HL-60 (cell line): ENCODE measurements at regions not wholly inside any gene's neighbourhood (a gene's known extent, or its start where the extent isn't known, plus 50 kb on each side); places are given as distances from the start of the nearest gene placed in this dataset.

Source experiments
- GABPA ChIP-seq: IDR thresholded peaks from 2 replicates; pipeline ENCODE4 v1.6.1; 2012; ENCODE audit warnings: low read depth
- TF ChIP-seq, protein P1 (sequence below): IDR thresholded peaks from one replicate; pipeline ENCODE4 v1.5.1; 2011; ENCODE audit warnings: low read length, control low read depth, inconsistent platforms; ENCODE audit not compliant: insufficient read depth
- TF ChIP-seq, protein P2 (sequence below): IDR thresholded peaks from 2 replicates; pipeline ENCODE4 v1.6.1; 2012; ENCODE audit warnings: low read depth; ENCODE audit not compliant: insufficient replicate concordance

DNA sequence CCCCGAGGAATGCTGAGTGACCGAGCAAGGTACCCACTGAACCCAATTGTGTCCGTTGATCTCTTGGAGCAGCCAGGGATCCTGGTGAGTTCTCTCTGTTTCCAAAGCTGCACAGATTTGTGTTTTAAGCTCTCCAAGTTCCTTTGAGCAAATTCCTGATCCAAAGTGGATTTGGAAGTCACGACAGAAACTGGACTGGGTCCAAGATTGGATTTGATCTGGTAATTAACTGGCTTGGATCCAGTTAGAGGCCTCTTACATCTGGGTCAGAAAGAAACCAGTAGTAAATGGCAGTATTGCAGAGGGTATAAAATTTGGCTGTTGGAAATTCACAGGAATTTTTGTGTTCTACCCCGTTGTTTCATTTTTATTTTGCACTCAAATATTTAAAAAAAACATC lies 119.5 kb downstream of the PMP22 start:
- TF ChIP-seq, protein P1, sequence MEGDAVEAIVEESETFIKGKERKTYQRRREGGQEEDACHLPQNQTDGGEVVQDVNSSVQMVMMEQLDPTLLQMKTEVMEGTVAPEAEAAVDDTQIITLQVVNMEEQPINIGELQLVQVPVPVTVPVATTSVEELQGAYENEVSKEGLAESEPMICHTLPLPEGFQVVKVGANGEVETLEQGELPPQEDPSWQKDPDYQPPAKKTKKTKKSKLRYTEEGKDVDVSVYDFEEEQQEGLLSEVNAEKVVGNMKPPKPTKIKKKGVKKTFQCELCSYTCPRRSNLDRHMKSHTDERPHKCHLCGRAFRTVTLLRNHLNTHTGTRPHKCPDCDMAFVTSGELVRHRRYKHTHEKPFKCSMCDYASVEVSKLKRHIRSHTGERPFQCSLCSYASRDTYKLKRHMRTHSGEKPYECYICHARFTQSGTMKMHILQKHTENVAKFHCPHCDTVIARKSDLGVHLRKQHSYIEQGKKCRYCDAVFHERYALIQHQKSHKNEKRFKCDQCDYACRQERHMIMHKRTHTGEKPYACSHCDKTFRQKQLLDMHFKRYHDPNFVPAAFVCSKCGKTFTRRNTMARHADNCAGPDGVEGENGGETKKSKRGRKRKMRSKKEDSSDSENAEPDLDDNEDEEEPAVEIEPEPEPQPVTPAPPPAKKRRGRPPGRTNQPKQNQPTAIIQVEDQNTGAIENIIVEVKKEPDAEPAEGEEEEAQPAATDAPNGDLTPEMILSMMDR: no peak
- TF ChIP-seq, protein P2, sequence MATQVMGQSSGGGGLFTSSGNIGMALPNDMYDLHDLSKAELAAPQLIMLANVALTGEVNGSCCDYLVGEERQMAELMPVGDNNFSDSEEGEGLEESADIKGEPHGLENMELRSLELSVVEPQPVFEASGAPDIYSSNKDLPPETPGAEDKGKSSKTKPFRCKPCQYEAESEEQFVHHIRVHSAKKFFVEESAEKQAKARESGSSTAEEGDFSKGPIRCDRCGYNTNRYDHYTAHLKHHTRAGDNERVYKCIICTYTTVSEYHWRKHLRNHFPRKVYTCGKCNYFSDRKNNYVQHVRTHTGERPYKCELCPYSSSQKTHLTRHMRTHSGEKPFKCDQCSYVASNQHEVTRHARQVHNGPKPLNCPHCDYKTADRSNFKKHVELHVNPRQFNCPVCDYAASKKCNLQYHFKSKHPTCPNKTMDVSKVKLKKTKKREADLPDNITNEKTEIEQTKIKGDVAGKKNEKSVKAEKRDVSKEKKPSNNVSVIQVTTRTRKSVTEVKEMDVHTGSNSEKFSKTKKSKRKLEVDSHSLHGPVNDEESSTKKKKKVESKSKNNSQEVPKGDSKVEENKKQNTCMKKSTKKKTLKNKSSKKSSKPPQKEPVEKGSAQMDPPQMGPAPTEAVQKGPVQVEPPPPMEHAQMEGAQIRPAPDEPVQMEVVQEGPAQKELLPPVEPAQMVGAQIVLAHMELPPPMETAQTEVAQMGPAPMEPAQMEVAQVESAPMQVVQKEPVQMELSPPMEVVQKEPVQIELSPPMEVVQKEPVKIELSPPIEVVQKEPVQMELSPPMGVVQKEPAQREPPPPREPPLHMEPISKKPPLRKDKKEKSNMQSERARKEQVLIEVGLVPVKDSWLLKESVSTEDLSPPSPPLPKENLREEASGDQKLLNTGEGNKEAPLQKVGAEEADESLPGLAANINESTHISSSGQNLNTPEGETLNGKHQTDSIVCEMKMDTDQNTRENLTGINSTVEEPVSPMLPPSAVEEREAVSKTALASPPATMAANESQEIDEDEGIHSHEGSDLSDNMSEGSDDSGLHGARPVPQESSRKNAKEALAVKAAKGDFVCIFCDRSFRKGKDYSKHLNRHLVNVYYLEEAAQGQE: no peak
- TF ChIP-seq GABPA: no peak
